ENCODE measurements at regions not wholly inside any gene's neighbourhood (a gene's known extent, or its start where the extent isn't known, plus 50 kb on each side); places are given as distances from the start of the nearest gene placed in this dataset.
"Not testable (repeated sequence)": the region's sequence is repeated elsewhere in the genome, so short reads cannot be mapped to it uniquely, and the experiment has no call there.

DNA sequence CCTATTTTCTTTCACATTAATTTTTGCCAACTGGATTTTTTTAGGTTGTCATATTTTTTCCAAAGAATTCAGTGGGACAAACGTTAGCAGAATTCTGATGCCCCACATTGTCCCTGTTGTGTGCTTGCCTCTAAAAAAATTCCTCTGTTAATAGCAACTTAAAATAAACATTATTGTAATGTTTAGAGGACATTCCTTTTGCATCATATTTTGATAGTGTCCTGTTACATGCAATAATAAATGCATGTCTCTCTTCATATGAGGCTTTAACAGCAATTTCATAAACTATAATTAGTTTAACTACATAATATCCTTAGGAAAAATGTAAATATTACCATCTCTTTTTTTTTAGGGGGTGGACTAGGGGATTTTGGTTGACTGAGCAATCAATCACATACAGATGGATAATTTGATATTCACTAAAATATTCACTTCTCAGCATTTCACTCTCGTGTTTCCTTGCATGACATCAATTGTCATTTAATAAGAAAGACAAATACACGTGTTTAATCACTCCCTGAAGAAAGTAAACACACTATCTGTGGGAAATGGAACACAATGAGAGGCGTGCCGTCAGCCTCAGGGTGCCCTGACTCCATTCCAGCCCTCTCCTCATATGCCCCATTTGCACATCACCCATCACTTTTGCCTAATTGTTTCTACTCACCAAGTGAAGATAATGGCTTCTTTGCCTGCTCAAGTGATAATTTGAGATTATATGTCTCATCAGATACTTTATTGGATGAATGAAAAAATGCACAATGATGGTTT lies 110.3 kb upstream of the SPATA31A3 start:
- not testable (repeated sequence) for DNase-seq (ENCODE audit: low read depth); H3K36me3 ChIP-seq (ENCODE audit: control insufficient read depth, insufficient read depth, low read length); FAIRE-seq; H3K27me3 ChIP-seq (ENCODE audit: control insufficient read depth, insufficient read depth, low read length); H3K4me3 ChIP-seq (ENCODE audit: low read depth, low read length)

- FAIRE-seq = not testable (repeated sequence)
Observed at GRCh38 chr9:67091104-67091503, 98.8 kb upstream of the SPATA31A3 start.

DNA sequence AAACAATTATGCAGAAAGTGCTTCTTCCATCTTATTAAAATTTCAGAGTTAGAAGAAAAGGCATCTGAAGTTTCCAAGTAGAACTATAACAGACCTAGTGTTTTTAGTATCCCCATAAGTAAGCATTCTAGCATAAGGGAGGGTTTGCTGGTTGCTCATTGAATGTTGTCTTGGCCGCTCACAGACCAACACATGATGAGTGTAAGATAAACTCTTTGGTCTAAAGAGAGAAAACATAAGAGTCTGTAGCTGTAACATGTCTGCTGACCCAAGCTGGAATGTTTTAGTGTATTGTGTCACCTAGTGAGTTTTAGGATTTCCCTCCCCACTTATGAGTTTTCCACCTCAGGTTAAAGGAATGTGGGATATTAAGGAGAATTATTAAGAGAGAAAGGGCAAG lies 94.5 kb upstream of the SPATA31A3 start:
- H3K4me3 ChIP-seq (ENCODE audit: low read depth, low read length); FAIRE-seq; DNase-seq (ENCODE audit: low read depth); H3K27me3 ChIP-seq (ENCODE audit: control insufficient read depth, insufficient read depth, low read length); H3K36me3 ChIP-seq (ENCODE audit: control insufficient read depth, insufficient read depth, low read length): not testable (repeated sequence)

More at GRCh38 chr9:67091104-67091503, 98.8 kb upstream of the SPATA31A3 start:
- not testable (repeated sequence) for H3K36me3 ChIP-seq (ENCODE audit: control insufficient read depth, insufficient read depth, low read length); H3K27me3 ChIP-seq (ENCODE audit: control insufficient read depth, insufficient read depth, low read length); DNase-seq (ENCODE audit: low read depth); H3K4me3 ChIP-seq (ENCODE audit: low read depth, low read length)

- H3K27me3 ChIP-seq (ENCODE audit: control insufficient read depth, insufficient read depth, low read length); DNase-seq (ENCODE audit: low read depth); FAIRE-seq; H3K4me3 ChIP-seq (ENCODE audit: low read depth, low read length); H3K36me3 ChIP-seq (ENCODE audit: control insufficient read depth, insufficient read depth, low read length): not testable (repeated sequence)
Observed at GRCh38 chr9:67066140-67066539, 73.8 kb upstream of the SPATA31A3 start.

DNA sequence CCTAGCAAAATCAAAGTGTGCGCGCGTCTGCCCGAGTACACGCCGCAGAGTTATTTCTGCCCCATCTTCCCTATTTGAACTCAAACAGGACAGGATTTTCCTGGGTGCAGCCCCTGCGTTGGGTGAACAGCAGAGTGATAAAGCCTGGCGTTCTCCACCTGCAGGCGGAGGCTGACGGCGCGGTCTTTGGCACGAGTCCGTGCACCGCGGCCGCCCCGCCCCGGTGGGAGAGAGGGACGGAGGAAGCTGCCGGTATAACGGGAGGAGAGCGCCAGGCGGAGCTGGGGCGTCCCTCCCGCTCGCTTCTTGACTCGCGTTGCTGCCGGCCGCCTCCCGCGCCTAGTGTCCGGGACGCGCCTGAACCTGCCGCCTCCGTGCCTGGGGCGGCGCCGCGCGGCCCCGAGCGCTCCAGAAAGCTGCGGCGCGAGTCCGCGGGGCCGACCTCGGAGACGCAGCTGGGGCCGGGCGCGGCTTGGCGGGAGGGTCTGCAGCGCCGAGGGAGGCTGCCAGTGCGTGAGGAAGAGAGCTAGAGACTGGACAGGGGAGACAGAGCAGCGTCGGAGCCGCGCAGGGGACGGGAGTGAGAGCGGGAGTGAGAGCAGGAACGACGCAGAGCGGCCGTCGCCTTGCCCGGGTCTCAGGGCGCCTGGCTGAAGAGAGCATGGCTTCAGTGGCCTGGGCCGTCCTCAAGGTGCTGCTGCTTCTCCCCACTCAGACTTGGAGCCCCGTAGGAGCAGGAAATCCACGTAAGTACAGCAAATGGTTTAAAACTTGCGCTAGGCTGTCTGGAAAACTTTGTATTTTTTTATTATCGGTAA lies 66.8 kb upstream of the SPATA31A3 start:
- H3K27me3 ChIP-seq (ENCODE audit: control insufficient read depth, insufficient read depth, low read length); FAIRE-seq; H3K36me3 ChIP-seq (ENCODE audit: control insufficient read depth, insufficient read depth, low read length): not testable (repeated sequence)
- peak overlapping the region; percentile 29 for H3K4me3 ChIP-seq (ENCODE audit: low read depth, low read length)
- TF ChIP-seq, protein P1, sequence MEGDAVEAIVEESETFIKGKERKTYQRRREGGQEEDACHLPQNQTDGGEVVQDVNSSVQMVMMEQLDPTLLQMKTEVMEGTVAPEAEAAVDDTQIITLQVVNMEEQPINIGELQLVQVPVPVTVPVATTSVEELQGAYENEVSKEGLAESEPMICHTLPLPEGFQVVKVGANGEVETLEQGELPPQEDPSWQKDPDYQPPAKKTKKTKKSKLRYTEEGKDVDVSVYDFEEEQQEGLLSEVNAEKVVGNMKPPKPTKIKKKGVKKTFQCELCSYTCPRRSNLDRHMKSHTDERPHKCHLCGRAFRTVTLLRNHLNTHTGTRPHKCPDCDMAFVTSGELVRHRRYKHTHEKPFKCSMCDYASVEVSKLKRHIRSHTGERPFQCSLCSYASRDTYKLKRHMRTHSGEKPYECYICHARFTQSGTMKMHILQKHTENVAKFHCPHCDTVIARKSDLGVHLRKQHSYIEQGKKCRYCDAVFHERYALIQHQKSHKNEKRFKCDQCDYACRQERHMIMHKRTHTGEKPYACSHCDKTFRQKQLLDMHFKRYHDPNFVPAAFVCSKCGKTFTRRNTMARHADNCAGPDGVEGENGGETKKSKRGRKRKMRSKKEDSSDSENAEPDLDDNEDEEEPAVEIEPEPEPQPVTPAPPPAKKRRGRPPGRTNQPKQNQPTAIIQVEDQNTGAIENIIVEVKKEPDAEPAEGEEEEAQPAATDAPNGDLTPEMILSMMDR (IDR thresholded peaks at IDR 0.05; ENCODE audit: insufficient read depth, low read length, severe bottlenecking) = peak; percentile 14
- peak; percentile 25 for DNase-seq (ENCODE audit: low read depth)

All from bronchial epithelial cell (primary cell).